GM23338 (cell line): ENCODE measurements at regions not wholly inside any gene's neighbourhood (a gene's known extent, or its start where the extent isn't known, plus 50 kb on each side); places are given as distances from the start of the nearest gene placed in this dataset.

Experiments
- ATAC-seq: fragments of 200-7000 bp; cut with Tn5 transposase; 3 replicates; pipeline ENCODE4 v1.9.1; 2020
- DNase-seq: peaks from one replicate; pipeline ENCODE4 v3.0.0-alpha.2; 2015; ENCODE audit warnings: low spot score
- H2AFZ ChIP-seq: fragments of 200-600 bp; sonication (generic); 2 replicates; pipeline ENCODE4 v1.8.0; 2016; ENCODE audit warnings: antibody characterized with exemption, mild to moderate bottlenecking, moderate library complexity
- H3F3A ChIP-seq: fragments of 200-600 bp; sonication (generic); replicated peaks from 2 replicates; pipeline ENCODE4 v1.8.0; 2017; ENCODE audit warnings: antibody characterized with exemption, mixed run types, low read depth
- H3K27ac ChIP-seq: fragments of 200-600 bp; sonication (generic); 2 replicates; pipeline ENCODE4 v1.6.1; 2016; ENCODE audit warnings: low read depth
- H3K27me3 ChIP-seq: fragments of 200-600 bp; sonication (generic); 2 replicates; pipeline ENCODE4 v1.8.0; 2016; ENCODE audit warnings: mild to moderate bottlenecking, mixed run types, moderate library complexity; ENCODE audit not compliant: insufficient read depth
- H3K36me3 ChIP-seq: fragments of 200-600 bp; sonication (generic); 2 replicates; pipeline ENCODE4 v1.8.0; 2016; ENCODE audit warnings: mild to moderate bottlenecking; ENCODE audit not compliant: insufficient read depth
- H3K4me1 ChIP-seq: fragments of 200-600 bp; sonication (generic); 2 replicates; pipeline ENCODE4 v1.8.0; 2016; ENCODE audit warnings: mild to moderate bottlenecking, moderate library complexity; ENCODE audit not compliant: insufficient read depth
- H3K4me2 ChIP-seq: fragments of 200-600 bp; sonication (generic); 2 replicates; pipeline ENCODE4 v1.7.1; 2017; ENCODE audit warnings: mixed run types
- H3K4me3 ChIP-seq: fragments of 200-600 bp; sonication (generic); 2 replicates; pipeline ENCODE4 v1.6.1; 2016; ENCODE audit warnings: mixed run types
- H3K79me2 ChIP-seq: fragments of 200-600 bp; sonication (generic); replicated peaks from 2 replicates; pipeline ENCODE4 v1.8.0; 2017; ENCODE audit warnings: mild to moderate bottlenecking; ENCODE audit not compliant: insufficient read depth
- H3K9me2 ChIP-seq: fragments of 200-600 bp; sonication (generic); 2 replicates; pipeline ENCODE4 v1.8.0; 2017; ENCODE audit not compliant: insufficient read depth
- H4K20me1 ChIP-seq: fragments of 200-600 bp; sonication (generic); replicated peaks from 2 replicates; pipeline ENCODE4 v1.8.0; 2017; ENCODE audit warnings: mild to moderate bottlenecking; ENCODE audit not compliant: insufficient read depth
- H3K27ac Mint-ChIP-seq: 2 replicates; pipeline ENCODE4 v1.8.0; 2020; ENCODE audit warnings: inconsistent platforms, mild to moderate bottlenecking, moderate library complexity, mixed read lengths
- H3K27me3 Mint-ChIP-seq: 3 replicates; pipeline ENCODE4 v1.8.0; 2022; ENCODE audit warnings: low read depth, mild to moderate bottlenecking, moderate library complexity, mixed read lengths, inconsistent platforms; ENCODE audit not compliant: insufficient read depth, poor library complexity
- H3K36me3 Mint-ChIP-seq: 3 replicates; pipeline ENCODE4 v1.8.0; 2021; ENCODE audit warnings: low read depth, mild to moderate bottlenecking, inconsistent platforms, moderate library complexity, mixed read lengths
- H3K4me1 Mint-ChIP-seq: 3 replicates; pipeline ENCODE4 v1.8.0; 2020; ENCODE audit warnings: mild to moderate bottlenecking, inconsistent platforms, mixed read lengths
- H3K4me3 Mint-ChIP-seq: 3 replicates; pipeline ENCODE4 v1.8.0; 2021; ENCODE audit warnings: moderate library complexity, mild to moderate bottlenecking, inconsistent platforms, mixed read lengths
- H3K9me3 Mint-ChIP-seq: 3 replicates; pipeline ENCODE4 v1.8.0; 2020; ENCODE audit warnings: moderate library complexity, mild to moderate bottlenecking, inconsistent platforms, mixed read lengths
- EZH2 ChIP-seq: fragments of 200-600 bp; sonication (generic); IDR thresholded peaks from one replicate; pipeline ENCODE4 v1.8.0; 2017; ENCODE audit warnings: antibody characterized with exemption, mild to moderate bottlenecking, low read depth; ENCODE audit not compliant: unreplicated experiment
- EZH2phosphoT487 ChIP-seq: fragments of 200-600 bp; sonication (generic); IDR thresholded peaks from one replicate; pipeline ENCODE4 v1.8.1; 2018; ENCODE audit warnings: antibody characterized with exemption; ENCODE audit not compliant: unreplicated experiment
- JUNB ChIP-seq: IDR thresholded peaks from one replicate; pipeline ENCODE4 v1.6.1; 2016; ENCODE audit warnings: antibody characterized with exemption; ENCODE audit not compliant: unreplicated experiment
- NANOG ChIP-seq: IDR thresholded peaks from 2 replicates; pipeline ENCODE4 v1.6.1; 2016; ENCODE audit warnings: antibody characterized with exemption, borderline replicate concordance
- TF ChIP-seq, protein P1 (sequence below): IDR thresholded peaks from one replicate; pipeline ENCODE4 v1.6.1; 2018; ENCODE audit warnings: antibody characterized with exemption; ENCODE audit not compliant: unreplicated experiment
- TF ChIP-seq, protein P2 (sequence below), 2 experiments: fragments of 200-600 bp in 1 of 2; sonication (generic) in 1 of 2; conservative IDR thresholded peaks; 2 replicates each; pipeline versions ENCODE4 v1.5.1 to v1.6.1; 2016 to 2017; ENCODE audit warnings: antibody characterized with exemption in 2 of 2, low read depth in 2 of 2, mild to moderate bottlenecking in 2 of 2, moderate library complexity in 1 of 2
- TF ChIP-seq, protein P3 (sequence below): fragments of 250-450 bp; sonication (Bioruptor Pico); IDR thresholded peaks from 2 replicates; pipeline ENCODE4 v1.5.0; 2020; ENCODE audit warnings: mild to moderate bottlenecking, moderate library complexity

DNA sequence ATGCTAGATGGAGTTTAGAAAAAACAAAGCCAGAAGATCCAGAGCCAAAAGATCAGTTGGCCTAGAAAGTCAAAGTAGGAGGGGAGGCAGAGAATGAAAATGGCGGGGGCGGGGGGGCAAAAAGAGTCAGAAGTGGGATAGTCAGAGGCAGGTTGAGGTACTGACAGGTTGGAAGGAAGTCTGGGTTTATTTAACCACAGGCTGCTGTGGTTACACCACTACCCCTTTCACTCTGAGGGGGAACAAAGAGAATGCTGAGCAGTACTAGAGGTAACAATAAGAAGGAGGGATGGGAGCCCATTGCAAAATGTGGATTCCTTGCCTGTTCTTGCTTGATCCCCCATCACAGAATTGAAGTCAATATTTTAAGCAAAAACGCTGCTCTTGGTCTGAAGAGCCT, 111.8 kb downstream of the CAVIN4 start (continued):
- TF ChIP-seq, protein P1, sequence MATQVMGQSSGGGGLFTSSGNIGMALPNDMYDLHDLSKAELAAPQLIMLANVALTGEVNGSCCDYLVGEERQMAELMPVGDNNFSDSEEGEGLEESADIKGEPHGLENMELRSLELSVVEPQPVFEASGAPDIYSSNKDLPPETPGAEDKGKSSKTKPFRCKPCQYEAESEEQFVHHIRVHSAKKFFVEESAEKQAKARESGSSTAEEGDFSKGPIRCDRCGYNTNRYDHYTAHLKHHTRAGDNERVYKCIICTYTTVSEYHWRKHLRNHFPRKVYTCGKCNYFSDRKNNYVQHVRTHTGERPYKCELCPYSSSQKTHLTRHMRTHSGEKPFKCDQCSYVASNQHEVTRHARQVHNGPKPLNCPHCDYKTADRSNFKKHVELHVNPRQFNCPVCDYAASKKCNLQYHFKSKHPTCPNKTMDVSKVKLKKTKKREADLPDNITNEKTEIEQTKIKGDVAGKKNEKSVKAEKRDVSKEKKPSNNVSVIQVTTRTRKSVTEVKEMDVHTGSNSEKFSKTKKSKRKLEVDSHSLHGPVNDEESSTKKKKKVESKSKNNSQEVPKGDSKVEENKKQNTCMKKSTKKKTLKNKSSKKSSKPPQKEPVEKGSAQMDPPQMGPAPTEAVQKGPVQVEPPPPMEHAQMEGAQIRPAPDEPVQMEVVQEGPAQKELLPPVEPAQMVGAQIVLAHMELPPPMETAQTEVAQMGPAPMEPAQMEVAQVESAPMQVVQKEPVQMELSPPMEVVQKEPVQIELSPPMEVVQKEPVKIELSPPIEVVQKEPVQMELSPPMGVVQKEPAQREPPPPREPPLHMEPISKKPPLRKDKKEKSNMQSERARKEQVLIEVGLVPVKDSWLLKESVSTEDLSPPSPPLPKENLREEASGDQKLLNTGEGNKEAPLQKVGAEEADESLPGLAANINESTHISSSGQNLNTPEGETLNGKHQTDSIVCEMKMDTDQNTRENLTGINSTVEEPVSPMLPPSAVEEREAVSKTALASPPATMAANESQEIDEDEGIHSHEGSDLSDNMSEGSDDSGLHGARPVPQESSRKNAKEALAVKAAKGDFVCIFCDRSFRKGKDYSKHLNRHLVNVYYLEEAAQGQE, result no peak
- no peak for TF ChIP-seq EZH2phosphoT487
- no peak for TF ChIP-seq EZH2
- TF ChIP-seq JUNB, result no peak

DNA sequence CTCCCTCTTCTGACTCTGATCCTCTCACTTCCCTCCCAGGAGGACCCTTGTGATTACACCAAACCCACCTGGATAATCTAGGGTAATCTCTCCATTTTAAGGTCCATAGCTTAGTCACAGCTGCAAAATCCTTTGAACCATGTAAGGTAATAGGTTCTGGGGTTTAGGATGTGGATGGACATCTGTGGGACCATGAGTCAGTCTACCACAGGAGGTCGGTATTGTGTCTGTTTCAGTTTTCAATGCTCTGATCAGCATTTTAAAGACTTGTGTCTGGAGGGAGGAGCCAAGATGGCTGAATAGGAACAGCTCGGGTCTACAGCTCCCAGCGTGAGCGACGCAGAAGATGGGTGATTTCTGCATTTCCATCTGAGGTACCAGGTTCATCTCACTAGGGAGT, 112.6 kb downstream of the CAVIN4 start:
- peak overlapping the region; percentile 78; the same call in 1 of the 2 replicates for H2AFZ ChIP-seq
- no peaks in the 10 kb centered on the region for H3K79me2 ChIP-seq
- no peak overlapping the region for H3K4me2 ChIP-seq
- peaks cover 17% of the 10 kb centered on the region for H3K4me1 ChIP-seq
- H3K27me3 ChIP-seq, result no peaks in the 10 kb centered on the region
- H3K4me1 Mint-ChIP-seq, result peaks cover 18% of the 10 kb centered on the region
- no peak for TF ChIP-seq NANOG
- TF ChIP-seq, protein P2, sequence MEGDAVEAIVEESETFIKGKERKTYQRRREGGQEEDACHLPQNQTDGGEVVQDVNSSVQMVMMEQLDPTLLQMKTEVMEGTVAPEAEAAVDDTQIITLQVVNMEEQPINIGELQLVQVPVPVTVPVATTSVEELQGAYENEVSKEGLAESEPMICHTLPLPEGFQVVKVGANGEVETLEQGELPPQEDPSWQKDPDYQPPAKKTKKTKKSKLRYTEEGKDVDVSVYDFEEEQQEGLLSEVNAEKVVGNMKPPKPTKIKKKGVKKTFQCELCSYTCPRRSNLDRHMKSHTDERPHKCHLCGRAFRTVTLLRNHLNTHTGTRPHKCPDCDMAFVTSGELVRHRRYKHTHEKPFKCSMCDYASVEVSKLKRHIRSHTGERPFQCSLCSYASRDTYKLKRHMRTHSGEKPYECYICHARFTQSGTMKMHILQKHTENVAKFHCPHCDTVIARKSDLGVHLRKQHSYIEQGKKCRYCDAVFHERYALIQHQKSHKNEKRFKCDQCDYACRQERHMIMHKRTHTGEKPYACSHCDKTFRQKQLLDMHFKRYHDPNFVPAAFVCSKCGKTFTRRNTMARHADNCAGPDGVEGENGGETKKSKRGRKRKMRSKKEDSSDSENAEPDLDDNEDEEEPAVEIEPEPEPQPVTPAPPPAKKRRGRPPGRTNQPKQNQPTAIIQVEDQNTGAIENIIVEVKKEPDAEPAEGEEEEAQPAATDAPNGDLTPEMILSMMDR (conservative IDR thresholded peaks at IDR 0.05; ENCODE audit: low read depth in 2 of 2), result peak in 1 of 2 experiments; percentile 24; a peak in 1 of 4 replicates
- TF ChIP-seq, protein P3, sequence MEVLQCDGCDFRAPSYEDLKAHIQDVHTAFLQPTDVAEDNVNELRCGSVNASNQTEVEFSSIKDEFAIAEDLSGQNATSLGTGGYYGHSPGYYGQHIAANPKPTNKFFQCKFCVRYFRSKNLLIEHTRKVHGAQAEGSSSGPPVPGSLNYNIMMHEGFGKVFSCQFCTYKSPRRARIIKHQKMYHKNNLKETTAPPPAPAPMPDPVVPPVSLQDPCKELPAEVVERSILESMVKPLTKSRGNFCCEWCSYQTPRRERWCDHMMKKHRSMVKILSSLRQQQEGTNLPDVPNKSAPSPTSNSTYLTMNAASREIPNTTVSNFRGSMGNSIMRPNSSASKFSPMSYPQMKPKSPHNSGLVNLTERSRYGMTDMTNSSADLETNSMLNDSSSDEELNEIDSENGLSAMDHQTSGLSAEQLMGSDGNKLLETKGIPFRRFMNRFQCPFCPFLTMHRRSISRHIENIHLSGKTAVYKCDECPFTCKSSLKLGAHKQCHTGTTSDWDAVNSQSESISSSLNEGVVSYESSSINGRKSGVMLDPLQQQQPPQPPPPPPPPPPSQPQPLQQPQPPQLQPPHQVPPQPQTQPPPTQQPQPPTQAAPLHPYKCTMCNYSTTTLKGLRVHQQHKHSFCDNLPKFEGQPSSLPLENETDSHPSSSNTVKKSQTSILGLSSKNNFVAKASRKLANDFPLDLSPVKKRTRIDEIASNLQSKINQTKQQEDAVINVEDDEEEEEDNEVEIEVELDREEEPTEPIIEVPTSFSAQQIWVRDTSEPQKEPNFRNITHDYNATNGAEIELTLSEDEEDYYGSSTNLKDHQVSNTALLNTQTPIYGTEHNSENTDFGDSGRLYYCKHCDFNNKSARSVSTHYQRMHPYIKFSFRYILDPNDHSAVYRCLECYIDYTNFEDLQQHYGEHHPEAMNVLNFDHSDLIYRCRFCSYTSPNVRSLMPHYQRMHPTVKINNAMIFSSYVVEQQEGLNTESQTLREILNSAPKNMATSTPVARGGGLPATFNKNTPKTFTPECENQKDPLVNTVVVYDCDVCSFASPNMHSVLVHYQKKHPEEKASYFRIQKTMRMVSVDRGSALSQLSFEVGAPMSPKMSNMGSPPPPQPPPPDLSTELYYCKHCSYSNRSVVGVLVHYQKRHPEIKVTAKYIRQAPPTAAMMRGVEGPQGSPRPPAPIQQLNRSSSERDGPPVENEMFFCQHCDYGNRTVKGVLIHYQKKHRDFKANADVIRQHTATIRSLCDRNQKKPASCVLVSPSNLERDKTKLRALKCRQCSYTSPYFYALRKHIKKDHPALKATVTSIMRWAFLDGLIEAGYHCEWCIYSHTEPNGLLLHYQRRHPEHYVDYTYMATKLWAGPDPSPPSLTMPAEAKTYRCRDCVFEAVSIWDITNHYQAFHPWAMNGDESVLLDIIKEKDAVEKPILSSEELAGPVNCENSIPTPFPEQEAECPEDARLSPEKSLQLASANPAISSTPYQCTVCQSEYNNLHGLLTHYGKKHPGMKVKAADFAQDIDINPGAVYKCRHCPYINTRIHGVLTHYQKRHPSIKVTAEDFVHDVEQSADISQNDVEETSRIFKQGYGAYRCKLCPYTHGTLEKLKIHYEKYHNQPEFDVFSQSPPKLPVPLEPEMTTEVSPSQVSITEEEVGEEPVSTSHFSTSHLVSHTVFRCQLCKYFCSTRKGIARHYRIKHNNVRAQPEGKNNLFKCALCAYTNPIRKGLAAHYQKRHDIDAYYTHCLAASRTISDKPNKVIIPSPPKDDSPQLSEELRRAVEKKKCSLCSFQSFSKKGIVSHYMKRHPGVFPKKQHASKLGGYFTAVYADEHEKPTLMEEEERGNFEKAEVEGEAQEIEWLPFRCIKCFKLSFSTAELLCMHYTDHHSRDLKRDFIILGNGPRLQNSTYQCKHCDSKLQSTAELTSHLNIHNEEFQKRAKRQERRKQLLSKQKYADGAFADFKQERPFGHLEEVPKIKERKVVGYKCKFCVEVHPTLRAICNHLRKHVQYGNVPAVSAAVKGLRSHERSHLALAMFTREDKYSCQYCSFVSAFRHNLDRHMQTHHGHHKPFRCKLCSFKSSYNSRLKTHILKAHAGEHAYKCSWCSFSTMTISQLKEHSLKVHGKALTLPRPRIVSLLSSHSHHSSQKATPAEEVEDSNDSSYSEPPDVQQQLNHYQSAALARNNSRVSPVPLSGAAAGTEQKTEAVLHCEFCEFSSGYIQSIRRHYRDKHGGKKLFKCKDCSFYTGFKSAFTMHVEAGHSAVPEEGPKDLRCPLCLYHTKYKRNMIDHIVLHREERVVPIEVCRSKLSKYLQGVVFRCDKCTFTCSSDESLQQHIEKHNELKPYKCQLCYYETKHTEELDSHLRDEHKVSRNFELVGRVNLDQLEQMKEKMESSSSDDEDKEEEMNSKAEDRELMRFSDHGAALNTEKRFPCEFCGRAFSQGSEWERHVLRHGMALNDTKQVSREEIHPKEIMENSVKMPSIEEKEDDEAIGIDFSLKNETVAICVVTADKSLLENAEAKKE (CRISPR knock-in tag), result no peak
- no peak for TF ChIP-seq EZH2phosphoT487
- no peak overlapping the region for H3K27ac ChIP-seq
- peaks cover 13% of the 10 kb centered on the region for H3K9me3 Mint-ChIP-seq
- no peaks in the 10 kb centered on the region for H3K36me3 ChIP-seq
- H4K20me1 ChIP-seq, result no peaks in the 10 kb centered on the region
- H3K9me2 ChIP-seq, result no peaks in the 10 kb centered on the region
- ATAC-seq (no peak), DNase-seq (no peak)
- H3F3A ChIP-seq, result no peaks in the 10 kb centered on the region
- peaks cover 5% of the 10 kb centered on the region for H3K27me3 Mint-ChIP-seq
- no peak overlapping the region for H3K27ac Mint-ChIP-seq
- H3K4me3 ChIP-seq, result no peak overlapping the region
- peaks cover 7% of the 10 kb centered on the region for H3K36me3 Mint-ChIP-seq
- H3K4me3 Mint-ChIP-seq, result no peak overlapping the region
